Effector memory CD8-positive, alpha-beta T cell (primary cell): ENCODE measurements at regions not wholly inside any gene's neighbourhood (a gene's known extent, or its start where the extent isn't known, plus 50 kb on each side); places are given as distances from the start of the nearest gene placed in this dataset.

Source experiments
- ATAC-seq: fragments of 150-1000 bp; cut with Tn5 transposase; replicated peaks from 2 replicates; pipeline ENCODE4 v1.10.0; 2021; ENCODE audit warnings: mild to moderate bottlenecking, moderate library complexity
- DNase-seq, 3 experiments: peaks; one replicate each; pipeline ENCODE4 v3.0.0; 2021
- H3K27ac Mint-ChIP-seq, 2 donors: one replicate each; pipeline ENCODE4 v1.8.0; 2022; ENCODE audit warnings: mild to moderate bottlenecking in 2 of 2, mixed read lengths in 2 of 2, moderate library complexity in 2 of 2
- H3K27me3 Mint-ChIP-seq, 2 donors: one replicate each; pipeline ENCODE4 v1.8.0; 2022; ENCODE audit warnings: mixed read lengths in 2 of 2
- H3K36me3 Mint-ChIP-seq: one replicate; pipeline ENCODE4 v1.8.0; 2022; ENCODE audit warnings: mild to moderate bottlenecking, moderate library complexity, mixed read lengths; ENCODE audit not compliant: insufficient read depth
- H3K4me1 Mint-ChIP-seq, 2 donors: one replicate each; pipeline ENCODE4 v1.8.0; 2022; ENCODE audit warnings: low read depth in 2 of 2, mixed read lengths in 2 of 2
- H3K4me3 Mint-ChIP-seq, 2 donors: one replicate each; pipeline ENCODE4 v1.8.0; 2022; ENCODE audit warnings: mild to moderate bottlenecking in 2 of 2, mixed read lengths in 2 of 2, moderate library complexity in 2 of 2
- H3K9me3 Mint-ChIP-seq, 2 donors: one replicate each; pipeline ENCODE4 v1.8.0; 2022; ENCODE audit warnings: mixed read lengths in 2 of 2

GRCh38 chr14:66174453-66174891, 311.7 kb upstream of the CCDC196 start:
- ATAC-seq = no peak
- DNase-seq = no peak
- no peaks in the 10 kb centered on the region for H3K4me1 Mint-ChIP-seq
- no peak overlapping the region for H3K4me3 Mint-ChIP-seq
- H3K27me3 Mint-ChIP-seq = peaks cover 51 to 64% of the 10 kb centered on the region in 2 donors
- no peaks in the 10 kb centered on the region for H3K9me3 Mint-ChIP-seq
- H3K27ac Mint-ChIP-seq = no peak overlapping the region
- H3K36me3 Mint-ChIP-seq = no peaks in the 10 kb centered on the region

DNA sequence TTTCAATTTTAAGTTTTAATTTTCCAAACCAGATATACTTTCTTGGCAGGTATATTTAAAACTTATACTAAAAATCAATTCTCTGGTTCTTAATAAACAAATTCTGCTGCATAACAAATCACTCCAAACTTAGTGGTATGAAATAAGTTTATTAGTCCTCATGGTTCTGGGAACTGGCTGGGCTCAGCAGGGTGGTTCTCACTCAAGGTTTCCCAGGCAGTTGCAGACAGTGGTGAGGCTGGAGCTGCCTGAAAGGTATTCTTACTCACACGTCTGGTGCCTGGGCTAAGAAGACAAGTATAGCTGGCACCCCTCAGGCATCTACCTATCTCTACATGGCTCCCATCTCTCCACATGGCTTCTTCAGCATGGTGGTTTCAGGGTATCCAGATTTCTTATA, 308.2 kb upstream of the CCDC196 start:
- no peak for ATAC-seq
- Mint-ChIP-seq H3K4me1 (no peaks in the 10 kb centered on the region), H3K27me3 (peaks cover 41 to 54% of the 10 kb centered on the region in 2 donors), H3K36me3 (no peaks in the 10 kb centered on the region), H3K9me3 (no peaks in the 10 kb centered on the region), H3K4me3 (no peak overlapping the region), H3K27ac (no peak overlapping the region)
- DNase-seq = no peak

DNA sequence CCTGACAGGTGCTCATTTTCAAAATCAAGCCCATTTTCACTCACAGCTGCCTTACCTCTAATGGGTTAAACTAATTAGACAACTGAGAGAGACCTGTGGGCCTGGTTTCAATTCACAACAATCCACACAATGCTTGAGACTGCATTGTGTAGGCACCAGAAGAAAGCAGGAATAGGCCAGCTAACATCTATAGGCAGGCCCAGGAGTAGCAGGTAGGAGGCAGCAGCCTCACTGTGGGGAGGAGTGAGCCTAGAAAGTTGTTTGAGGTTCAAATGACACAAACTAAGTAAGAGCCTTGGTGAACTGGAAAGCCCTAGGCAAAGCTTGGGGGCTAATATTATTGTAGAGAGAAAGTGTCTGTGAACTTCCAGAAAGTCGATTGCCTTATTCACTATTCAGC, 289.5 kb upstream of the CCDC196 start:
- no peak for DNase-seq
- Mint-ChIP-seq H3K27me3 (peaks cover 58 to 62% of the 10 kb centered on the region in 2 donors), H3K4me1 (no peaks in the 10 kb centered on the region), H3K9me3 (peaks cover 0 to 1% of the 10 kb centered on the region in 2 donors), H3K4me3 (no peak overlapping the region), H3K36me3 (peaks cover 2% of the 10 kb centered on the region), H3K27ac (no peak overlapping the region)
- ATAC-seq = no peak

DNA sequence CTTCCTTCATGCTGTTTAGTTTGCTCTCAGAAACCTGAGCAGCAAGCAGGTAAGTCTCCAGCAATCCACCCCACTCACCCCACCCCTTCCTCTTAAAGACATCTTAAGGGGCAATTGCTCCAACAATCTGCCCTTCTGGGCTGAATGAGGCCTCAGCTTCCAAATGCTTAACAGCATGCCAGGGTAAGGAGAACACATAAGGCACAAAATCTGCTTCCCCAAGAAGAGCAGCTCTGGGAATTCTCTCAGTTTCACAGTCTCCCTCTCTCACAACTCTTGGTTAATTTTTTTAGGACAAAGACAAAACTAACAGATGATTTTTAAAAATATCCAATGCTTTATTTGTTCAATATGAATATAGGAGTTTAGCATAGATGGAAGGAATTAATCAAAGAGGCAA, 288.9 kb upstream of the CCDC196 start:
- no peak for ATAC-seq
- Mint-ChIP-seq H3K9me3 (peaks cover 0 to 2% of the 10 kb centered on the region in 2 donors), H3K4me3 (no peak overlapping the region), H3K4me1 (no peaks in the 10 kb centered on the region), H3K27me3 (peaks cover 60 to 62% of the 10 kb centered on the region in 2 donors), H3K27ac (no peak overlapping the region), H3K36me3 (peaks cover 3% of the 10 kb centered on the region)
- no peak for DNase-seq

- Mint-ChIP-seq H3K36me3 (peaks cover 2% of the 10 kb centered on the region), H3K27me3 (peaks cover 14 to 18% of the 10 kb centered on the region in 2 donors), H3K9me3 (peaks cover 0 to 8% of the 10 kb centered on the region in 2 donors), H3K4me1 (no peaks in the 10 kb centered on the region), H3K4me3 (no peak overlapping the region), H3K27ac (no peak overlapping the region)
- ATAC-seq (no peak), DNase-seq (no peak)
Measured at GRCh38 chr14:66206554-66206953, 279.6 kb upstream of the CCDC196 start.

DNA sequence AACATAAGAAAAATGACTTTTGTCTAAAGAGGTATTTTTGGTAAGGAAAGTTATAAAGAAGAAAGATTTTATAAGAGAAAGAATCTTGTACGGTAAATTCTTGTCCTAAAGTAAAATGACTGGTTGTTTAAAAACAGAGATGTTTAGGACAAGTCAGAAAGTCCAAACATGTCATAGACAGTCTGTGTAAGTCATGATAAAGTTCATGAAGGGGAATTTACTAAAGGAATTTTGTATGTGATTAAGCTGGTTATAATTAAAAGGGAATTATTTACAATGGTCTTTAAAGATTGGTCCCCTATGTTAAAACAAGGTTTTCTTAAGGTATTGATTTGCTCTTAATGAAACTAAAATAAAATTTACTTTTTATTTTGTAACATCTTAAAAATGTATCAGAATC, 269.4 kb upstream of the CCDC196 start:
- H3K4me1 Mint-ChIP-seq = no peaks in the 10 kb centered on the region
- no peak overlapping the region for H3K27ac Mint-ChIP-seq

DNA sequence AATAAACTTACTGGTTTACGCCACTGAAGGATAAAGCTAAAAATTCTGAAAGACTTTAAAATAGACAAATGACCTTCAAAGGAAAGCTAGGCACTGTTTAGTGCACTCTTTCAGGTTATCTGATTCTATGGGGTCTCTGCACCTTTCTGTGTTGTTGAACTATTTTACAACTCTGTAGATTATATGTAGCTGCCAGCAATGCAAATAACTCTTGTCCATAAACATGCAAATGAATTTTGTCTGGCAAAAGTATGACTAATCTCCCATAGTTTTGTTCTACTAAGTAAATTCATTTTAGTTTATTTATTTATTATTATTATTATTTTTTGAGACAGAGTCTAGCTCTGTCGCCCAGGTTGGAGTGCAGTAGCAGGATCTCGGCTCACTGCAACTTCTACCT, 266.3 kb upstream of the CCDC196 start:
- no peaks in the 10 kb centered on the region for H3K4me1 Mint-ChIP-seq
- ATAC-seq = no peak

More for the DNA sequence above, 269.4 kb upstream of the CCDC196 start:
- Mint-ChIP-seq H3K9me3 (no peaks in the 10 kb centered on the region), H3K36me3 (no peaks in the 10 kb centered on the region), H3K27me3 (peaks cover 6 to 21% of the 10 kb centered on the region in 2 donors), H3K4me3 (no peak overlapping the region)
- ATAC-seq (no peak), DNase-seq (no peak)

GRCh38 chr14:66224492-66225178, 261.5 kb upstream of the CCDC196 start:
- no peaks in the 10 kb centered on the region for H3K4me1 Mint-ChIP-seq
- no peak overlapping the region for H3K27ac Mint-ChIP-seq
- peaks cover 0 to 2% of the 10 kb centered on the region in 2 donors for H3K9me3 Mint-ChIP-seq
- no peaks in the 10 kb centered on the region for H3K36me3 Mint-ChIP-seq
- no peak overlapping the region for H3K4me3 Mint-ChIP-seq
- ATAC-seq (no peak), DNase-seq (no peak)
- peaks cover under 1 to 16% of the 10 kb centered on the region in 2 donors for H3K27me3 Mint-ChIP-seq

More for the DNA sequence above, 266.3 kb upstream of the CCDC196 start:
- DNase-seq = no peak
- H3K4me3 Mint-ChIP-seq = no peak overlapping the region
- H3K36me3 Mint-ChIP-seq = no peaks in the 10 kb centered on the region
- H3K27ac Mint-ChIP-seq = no peak overlapping the region
- peaks cover 0 to 19% of the 10 kb centered on the region in 2 donors for H3K27me3 Mint-ChIP-seq
- H3K9me3 Mint-ChIP-seq = no peaks in the 10 kb centered on the region

GRCh38 chr14:66225337-66225736, 260.8 kb upstream of the CCDC196 start:
- H3K9me3 Mint-ChIP-seq = peaks cover 0 to 2% of the 10 kb centered on the region in 2 donors

DNA sequence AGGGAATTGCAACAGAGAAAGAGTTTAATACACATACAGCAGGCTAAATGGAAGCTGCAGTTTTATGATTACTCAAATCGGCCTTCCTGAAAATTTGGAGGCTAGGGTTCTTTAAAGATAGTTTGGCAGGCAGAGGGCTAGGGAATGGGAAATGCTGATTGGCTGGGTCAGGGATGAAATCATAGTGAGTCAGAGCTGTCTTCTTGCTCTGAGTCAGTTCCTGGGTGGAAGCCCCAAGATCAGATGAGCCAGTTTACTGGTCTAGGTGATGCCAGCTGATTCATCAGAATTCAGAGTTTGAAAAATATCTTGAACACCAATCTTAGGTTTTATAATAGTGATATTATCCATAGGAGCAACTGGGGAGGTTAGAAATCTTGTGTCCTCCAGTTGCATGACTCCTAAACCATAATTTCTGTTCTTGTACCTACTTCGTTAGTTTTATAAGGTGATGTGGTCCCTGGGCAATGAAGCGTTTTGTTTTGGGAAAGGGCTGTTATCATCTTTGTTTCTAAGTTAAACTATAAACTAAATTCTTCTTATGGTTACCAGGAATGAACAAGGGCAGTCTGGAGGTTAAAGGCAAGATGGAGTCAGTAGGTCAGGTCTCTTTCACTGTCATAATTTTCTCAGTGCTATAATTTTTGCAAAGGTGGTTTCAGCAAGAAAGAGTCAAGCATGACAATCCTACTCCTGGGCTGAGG, 257.8 kb upstream of the CCDC196 start:
- no peaks in the 10 kb centered on the region for H3K36me3 Mint-ChIP-seq
- H3K27me3 Mint-ChIP-seq = peaks cover 27 to 50% of the 10 kb centered on the region in 2 donors
- no peak for ATAC-seq
- peaks cover 0 to 2% of the 10 kb centered on the region in 2 donors for H3K9me3 Mint-ChIP-seq
- no peak overlapping the region for H3K4me3 Mint-ChIP-seq
- DNase-seq = no peak
- H3K4me1 Mint-ChIP-seq = no peaks in the 10 kb centered on the region
- H3K27ac Mint-ChIP-seq = no peak overlapping the region

More at GRCh38 chr14:66225337-66225736, 260.8 kb upstream of the CCDC196 start:
- Mint-ChIP-seq H3K4me1 (no peaks in the 10 kb centered on the region), H3K36me3 (no peaks in the 10 kb centered on the region), H3K27me3 (peaks cover 7 to 23% of the 10 kb centered on the region in 2 donors), H3K4me3 (no peak overlapping the region), H3K27ac (no peak overlapping the region)
- ATAC-seq (no peak), DNase-seq (no peak)

GRCh38 chr14:66231820-66232219, 254.4 kb upstream of the CCDC196 start:
- Mint-ChIP-seq H3K27me3 (peaks cover 36 to 52% of the 10 kb centered on the region in 2 donors), H3K9me3 (peaks cover 0 to 2% of the 10 kb centered on the region in 2 donors), H3K4me1 (no peaks in the 10 kb centered on the region)

DNA sequence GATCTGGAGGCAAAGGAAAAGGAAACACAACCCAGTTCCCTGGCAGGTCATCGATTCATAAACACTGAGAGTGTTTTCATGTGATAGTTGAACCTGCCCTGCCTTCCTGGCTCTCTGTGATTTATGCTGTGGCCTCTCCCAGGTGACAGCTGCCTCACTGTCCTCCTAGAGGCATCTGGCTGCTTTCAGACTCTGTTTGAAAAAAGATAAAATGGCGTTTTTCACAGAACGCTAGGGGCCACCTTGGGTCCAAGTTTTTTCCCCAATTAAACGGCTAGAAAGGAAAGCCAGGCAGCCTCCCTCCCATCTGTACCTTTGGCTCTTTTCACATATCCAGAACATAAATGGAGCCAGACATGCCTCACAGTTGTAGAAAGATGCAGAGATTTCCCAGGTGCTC, 252.6 kb upstream of the CCDC196 start:
- no peak for DNase-seq
- no peaks in the 10 kb centered on the region for H3K36me3 Mint-ChIP-seq
- ATAC-seq = no peak
- H3K9me3 Mint-ChIP-seq = no peaks in the 10 kb centered on the region
- peaks cover 36 to 66% of the 10 kb centered on the region in 2 donors for H3K27me3 Mint-ChIP-seq
- H3K27ac Mint-ChIP-seq = no peak overlapping the region
- H3K4me3 Mint-ChIP-seq = no peak overlapping the region
- H3K4me1 Mint-ChIP-seq = no peaks in the 10 kb centered on the region

More at GRCh38 chr14:66231820-66232219, 254.4 kb upstream of the CCDC196 start:
- no peak for DNase-seq
- H3K27ac Mint-ChIP-seq = no peak overlapping the region
- no peak for ATAC-seq
- H3K36me3 Mint-ChIP-seq = no peaks in the 10 kb centered on the region
- no peak overlapping the region for H3K4me3 Mint-ChIP-seq

DNA sequence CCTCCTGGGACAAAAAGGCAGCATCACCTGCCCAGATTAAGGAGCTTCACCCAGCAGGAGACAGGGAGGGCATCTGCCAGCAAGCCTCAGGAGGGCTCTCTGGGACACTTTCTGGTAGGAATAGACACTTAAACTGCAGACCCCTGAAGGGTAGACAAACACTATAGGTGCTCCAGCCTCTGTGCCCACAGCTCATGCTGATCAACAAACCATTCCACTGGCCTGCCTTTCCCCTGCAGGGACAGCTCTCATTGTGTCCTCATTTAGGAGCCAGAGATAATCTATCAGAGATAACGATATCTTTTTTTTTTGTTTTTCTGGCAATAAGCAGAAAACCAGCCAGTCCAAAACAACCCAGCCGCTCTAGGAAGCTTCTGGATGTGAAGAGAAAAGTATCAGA, 251.8 kb upstream of the CCDC196 start:
- no peaks in the 10 kb centered on the region for H3K36me3 Mint-ChIP-seq
- H3K27me3 Mint-ChIP-seq = peaks cover 36 to 66% of the 10 kb centered on the region in 2 donors
- ATAC-seq (no peak), DNase-seq (no peak)
- no peak overlapping the region for H3K27ac Mint-ChIP-seq
- no peaks in the 10 kb centered on the region for H3K9me3 Mint-ChIP-seq
- no peaks in the 10 kb centered on the region for H3K4me1 Mint-ChIP-seq
- no peak overlapping the region for H3K4me3 Mint-ChIP-seq

DNA sequence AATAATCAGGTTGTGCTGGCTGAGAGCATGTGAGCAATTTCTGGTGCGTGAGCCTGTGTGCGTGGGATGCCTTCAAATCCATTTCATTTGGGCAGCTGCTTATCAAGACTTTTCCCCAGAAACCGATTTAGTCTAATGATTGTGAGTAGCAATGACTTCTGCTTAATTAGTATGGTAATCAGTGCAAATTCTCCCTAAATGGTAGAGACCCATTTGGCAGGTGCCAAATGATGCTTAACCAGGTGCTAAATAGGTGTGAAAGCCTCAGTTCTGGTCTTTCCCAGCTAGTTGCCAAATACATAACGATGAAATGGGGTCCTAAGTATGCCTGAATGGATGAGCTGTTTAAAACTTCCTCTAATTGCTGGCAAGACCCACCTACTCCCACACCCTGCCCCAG, 248.4 kb upstream of the CCDC196 start:
- H3K4me3 Mint-ChIP-seq = no peak overlapping the region
- H3K9me3 Mint-ChIP-seq = no peaks in the 10 kb centered on the region
- H3K36me3 Mint-ChIP-seq = no peaks in the 10 kb centered on the region
- DNase-seq (no peak), ATAC-seq (no peak)
- no peak overlapping the region for H3K27ac Mint-ChIP-seq
- peaks cover 6 to 45% of the 10 kb centered on the region in 2 donors for H3K27me3 Mint-ChIP-seq
- H3K4me1 Mint-ChIP-seq = no peaks in the 10 kb centered on the region
